Endothelial cell of hepatic sinusoid (primary cell): ENCODE measurements at regions not wholly inside any gene's neighbourhood (a gene's known extent, or its start where the extent isn't known, plus 50 kb on each side); places are given as distances from the start of the nearest gene placed in this dataset.
"Not testable (repeated sequence)": the region's sequence is repeated elsewhere in the genome, so short reads cannot be mapped to it uniquely, and the experiment has no call there.

Source experiments
- in situ Hi-C: cut with HindIII; loops from 2 replicates; pipeline ENCODE4 v1.10.0; 2017; ENCODE audit warnings: low sequenced_read_pairs

- in situ Hi-C loops: no loop called here
Measured at GRCh38 chr6:132143258-132143657, 192.1 kb upstream of the CCN2 start.

- in situ Hi-C loops: no loop called here
Measured at GRCh38 chr6:132142768-132143167, 191.6 kb upstream of the CCN2 start.

DNA sequence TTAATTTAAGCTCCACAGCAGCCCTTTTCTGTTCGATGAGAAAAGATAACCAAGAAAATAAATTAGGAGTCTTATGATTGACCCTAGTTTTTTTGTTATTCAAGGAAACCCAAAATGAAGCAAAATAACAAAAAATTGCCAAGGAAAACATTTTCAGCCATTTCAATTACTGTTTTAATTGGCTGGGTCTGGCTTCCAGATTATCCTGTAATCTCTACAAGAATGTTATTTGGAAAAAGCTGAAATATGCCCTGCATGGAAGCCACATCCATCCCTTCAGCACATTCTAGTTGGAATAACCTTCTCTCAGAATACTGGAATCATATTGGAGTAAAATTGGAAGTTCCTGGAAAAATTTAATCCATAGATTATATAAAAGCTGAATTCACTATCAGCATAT is 191.1 kb upstream of the CCN2 start:
- in situ Hi-C loops: no loop called here

- in situ Hi-C loops: no loop called here
Measured at GRCh38 chr6:132140189-132140588, 189.0 kb upstream of the CCN2 start.

DNA sequence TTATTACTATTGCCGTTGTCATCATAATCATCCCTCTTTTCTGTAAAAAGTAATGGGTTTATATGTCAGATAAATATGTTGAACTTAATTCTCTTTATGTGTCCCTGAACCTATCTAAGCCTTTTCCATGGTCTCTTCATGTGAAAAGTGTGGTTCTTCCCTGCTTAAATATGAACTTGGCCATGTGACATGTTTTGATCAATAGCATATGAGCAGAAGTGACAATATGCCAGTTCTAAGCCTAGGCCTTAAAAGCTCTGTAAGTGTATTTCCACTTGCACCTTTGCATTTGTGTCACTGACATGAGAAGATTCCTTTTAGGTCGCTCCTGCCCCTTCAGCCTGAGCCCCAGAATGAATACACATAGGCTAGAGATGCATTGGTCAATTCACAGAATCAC is 188.4 kb upstream of the CCN2 start:
- in situ Hi-C loops: no loop called here

GRCh38 chr6:132136981-132137380 is 185.8 kb upstream of the CCN2 start:
- in situ Hi-C loops: no loop called here

- in situ Hi-C loops: no loop called here
Measured at GRCh38 chr6:132135409-132135808, 184.2 kb upstream of the CCN2 start.

GRCh38 chr6:132133736-132134445 is 182.7 kb upstream of the CCN2 start:
- in situ Hi-C loops: loop anchor here (5.0 kb wide), 1 partner anchor 187 kb away; no protein-coding TSS in a partner anchor

- in situ Hi-C loops: loop anchor here (5.0 kb wide), 1 partner anchor 186 kb away; no protein-coding TSS in a partner anchor
Measured at GRCh38 chr6:132132924-132133639, 181.9 kb upstream of the CCN2 start.

GRCh38 chr6:132132422-132132821 is 181.2 kb upstream of the CCN2 start:
- in situ Hi-C loops: loop anchor here (5.0 kb wide), 1 partner anchor 185 kb away; no protein-coding TSS in a partner anchor

DNA sequence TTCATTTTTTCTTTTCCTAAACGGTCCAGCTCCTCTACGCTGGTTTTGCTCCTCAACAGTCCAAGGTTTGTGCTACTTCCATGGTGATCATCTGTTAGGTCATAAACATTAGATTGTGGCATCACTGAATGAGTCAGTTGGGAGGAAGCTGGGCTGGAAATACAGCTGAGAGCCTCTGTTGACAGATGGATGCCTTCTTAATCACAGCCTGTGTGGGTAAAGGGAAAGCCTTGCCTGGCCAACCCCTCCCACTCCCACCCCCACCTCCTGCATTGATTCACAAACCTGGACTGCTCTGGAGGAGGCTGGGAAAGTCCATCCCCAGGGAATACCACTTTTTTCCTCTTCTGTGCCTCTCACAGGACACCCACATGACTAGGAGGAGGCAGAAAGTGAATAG is 180.6 kb upstream of the CCN2 start:
- in situ Hi-C loops: loop anchor here (5.0 kb wide), 1 partner anchor 184 kb away; no protein-coding TSS in a partner anchor

DNA sequence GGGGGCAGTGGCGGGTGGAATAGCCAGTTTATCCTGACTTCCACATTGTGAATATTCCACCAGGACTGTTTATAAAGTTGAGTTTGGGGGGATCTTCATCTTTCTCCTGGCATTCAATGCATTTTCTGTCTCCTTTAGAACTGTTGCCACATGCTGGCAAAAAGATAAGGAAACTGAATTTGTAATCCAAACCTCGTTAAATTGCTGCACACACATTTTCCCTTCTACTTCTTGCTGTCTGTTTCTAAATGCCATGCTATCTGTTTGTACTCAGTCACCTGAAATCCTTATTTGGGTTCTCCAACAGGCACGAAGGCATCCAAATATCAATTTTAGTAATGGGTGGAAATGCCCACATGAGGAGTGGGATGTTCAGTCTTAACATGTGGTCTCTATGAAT is 180.2 kb upstream of the CCN2 start:
- in situ Hi-C loops: loop anchor here (5.0 kb wide), 1 partner anchor 184 kb away; no protein-coding TSS in a partner anchor

DNA sequence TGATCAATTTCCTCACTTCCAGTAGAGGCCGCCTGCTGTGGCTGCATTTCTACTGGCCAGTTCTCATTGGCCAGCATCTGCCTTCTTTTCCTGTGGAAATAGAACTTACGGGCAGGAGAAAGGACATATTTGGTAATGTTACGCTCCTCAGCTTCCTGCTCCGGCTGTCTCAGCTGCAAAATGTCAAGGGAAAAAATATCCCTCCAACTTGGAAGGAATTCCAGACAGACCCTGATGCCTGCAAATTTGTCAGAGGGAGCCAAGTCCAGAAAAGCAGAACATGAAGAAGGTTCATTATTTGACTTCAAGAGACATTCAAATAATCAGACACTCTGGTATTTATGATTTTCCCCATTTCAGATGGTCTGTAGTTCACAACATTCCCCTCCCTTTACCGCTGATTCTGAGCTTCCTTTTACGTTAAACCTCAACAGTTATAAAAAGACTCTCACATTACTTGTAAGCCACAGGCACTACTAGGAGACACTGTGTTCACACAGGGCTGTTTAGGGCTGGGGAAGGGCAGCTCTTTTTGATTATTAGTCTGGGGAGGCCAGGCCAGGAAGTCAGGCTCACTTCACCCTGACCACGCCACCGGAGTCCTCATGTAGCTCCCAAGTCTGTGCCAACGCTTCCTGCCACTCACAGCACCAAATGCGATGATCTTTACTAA is 179.6 kb upstream of the CCN2 start:
- in situ Hi-C loops: loop anchor here (5.0 kb wide), 1 partner anchor 183 kb away; no protein-coding TSS in a partner anchor

DNA sequence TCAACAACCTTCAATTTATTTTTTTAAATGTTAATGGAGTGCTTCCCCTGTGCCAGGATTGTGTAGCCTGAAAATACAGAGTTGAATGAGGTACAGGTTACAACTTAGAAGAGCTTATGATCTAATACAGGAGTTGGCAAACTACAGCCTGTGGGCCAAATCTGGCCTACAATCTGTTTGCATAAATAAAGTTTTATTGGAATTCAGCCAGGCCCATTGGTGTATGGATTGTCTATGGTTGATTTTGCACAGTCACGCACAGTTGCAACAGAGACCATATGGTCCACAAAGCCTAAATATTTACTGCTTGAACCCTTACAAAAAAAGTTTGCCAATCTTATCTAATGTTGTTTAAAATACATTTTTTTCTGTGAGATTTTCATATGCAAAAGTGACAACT is 177.3 kb upstream of the CCN2 start:
- in situ Hi-C loops: no loop called here

DNA sequence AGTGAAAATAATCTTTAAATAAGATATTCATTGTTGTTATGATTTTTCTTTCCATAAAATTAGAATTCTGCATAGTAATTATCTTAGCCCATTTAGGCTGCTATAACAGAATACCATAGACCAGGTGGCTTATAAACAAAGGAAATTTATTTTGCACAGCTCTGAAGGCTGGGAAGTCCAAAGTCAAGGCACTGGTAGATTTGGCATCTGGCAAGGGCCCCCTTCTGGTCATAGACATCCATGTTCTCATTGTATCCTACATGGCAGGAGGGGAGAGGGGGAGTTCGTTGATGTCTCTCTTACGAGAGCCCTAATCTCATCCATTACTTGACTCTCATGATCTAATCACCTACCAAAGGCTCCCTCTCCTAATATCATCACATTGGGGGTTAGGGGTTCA is 175.0 kb upstream of the CCN2 start:
- in situ Hi-C loops: no loop called here

DNA sequence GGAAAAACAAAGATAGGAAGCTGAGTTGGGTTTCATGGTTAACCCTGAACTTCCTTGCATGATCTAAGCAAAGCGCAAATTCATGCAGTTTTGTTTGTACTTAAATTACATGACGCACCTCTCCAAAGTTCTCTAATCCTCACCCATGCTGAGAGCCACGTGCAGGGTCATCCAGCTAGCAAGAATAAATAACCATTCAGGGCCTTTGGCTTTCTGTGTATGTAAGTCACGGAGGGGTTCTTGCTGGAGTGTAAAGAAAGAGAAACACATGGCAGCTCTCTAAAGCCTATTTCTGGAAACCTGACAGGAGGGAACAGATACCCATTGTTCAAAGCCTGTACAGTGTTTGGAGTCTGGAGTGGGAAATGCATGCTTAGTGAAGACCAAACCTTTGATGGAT is 171.7 kb upstream of the CCN2 start:
- in situ Hi-C loops: no loop called here

DNA sequence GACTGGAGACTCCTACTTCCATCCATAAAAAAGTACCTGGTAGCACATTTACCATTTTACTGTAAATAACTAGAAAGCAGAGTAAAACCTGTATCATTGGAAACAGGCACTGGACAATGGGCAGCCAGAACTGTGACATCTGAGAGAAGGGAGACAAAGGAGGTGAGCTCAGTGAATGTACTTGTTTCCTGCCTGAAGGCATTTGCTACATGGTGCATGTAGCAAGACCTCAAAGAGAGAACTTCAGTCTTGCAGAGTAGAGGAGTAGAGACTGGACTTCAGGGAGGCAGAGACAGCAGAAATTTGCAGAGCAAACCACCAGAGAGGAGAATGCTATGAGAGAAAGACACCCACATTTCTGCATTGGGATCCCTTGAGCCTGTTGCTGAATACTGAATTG is 171.0 kb upstream of the CCN2 start:
- in situ Hi-C loops: no loop called here

GRCh38 chr6:132118144-132118543 is 167.0 kb upstream of the CCN2 start:
- in situ Hi-C loops: no loop called here

- in situ Hi-C loops: no loop called here
Measured at GRCh38 chr6:132115714-132116366, 164.7 kb upstream of the CCN2 start.

GRCh38 chr6:132114201-132114825 is 163.1 kb upstream of the CCN2 start:
- in situ Hi-C loops: no loop called here

- in situ Hi-C loops: not testable (repeated sequence)
Measured at GRCh38 chr6:132109752-132110151, 158.6 kb upstream of the CCN2 start.
